ENCODE measurements at regions not wholly inside any gene's neighbourhood (a gene's known extent, or its start where the extent isn't known, plus 50 kb on each side); places are given as distances from the start of the nearest gene placed in this dataset.

DNA sequence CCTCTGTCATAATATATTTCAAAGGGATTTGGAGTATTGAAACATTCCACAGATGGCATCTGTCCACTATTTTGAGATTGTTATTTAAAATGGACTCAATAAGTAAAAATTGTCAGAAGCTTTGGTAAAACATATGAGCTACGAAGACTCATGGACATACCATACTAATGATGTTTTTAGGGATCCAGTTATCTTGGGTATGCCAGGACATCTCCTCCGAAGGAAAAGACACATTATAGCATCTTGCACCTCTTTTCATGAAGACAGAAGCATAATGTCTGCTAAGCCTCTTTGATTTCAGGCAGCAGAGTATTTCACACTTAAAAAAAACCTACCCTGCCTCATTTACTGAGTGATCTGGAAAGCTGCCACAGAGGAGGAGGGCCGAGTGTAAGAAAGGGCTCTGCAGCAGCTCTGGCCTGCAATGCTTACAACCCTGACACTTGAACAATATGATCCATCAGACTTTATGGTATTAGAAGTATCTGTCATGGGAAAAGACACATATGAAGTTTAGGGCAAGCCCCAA, 284.8 kb downstream of the TUSC7 start:
- TF ChIP-seq POLR2A (IDR thresholded peaks at IDR 0.05; ENCODE audit: control extremely low read depth in 1 of 2, low read depth in 2 of 2, low read length in 2 of 2), result no peak
- TF ChIP-seq, protein P1, sequence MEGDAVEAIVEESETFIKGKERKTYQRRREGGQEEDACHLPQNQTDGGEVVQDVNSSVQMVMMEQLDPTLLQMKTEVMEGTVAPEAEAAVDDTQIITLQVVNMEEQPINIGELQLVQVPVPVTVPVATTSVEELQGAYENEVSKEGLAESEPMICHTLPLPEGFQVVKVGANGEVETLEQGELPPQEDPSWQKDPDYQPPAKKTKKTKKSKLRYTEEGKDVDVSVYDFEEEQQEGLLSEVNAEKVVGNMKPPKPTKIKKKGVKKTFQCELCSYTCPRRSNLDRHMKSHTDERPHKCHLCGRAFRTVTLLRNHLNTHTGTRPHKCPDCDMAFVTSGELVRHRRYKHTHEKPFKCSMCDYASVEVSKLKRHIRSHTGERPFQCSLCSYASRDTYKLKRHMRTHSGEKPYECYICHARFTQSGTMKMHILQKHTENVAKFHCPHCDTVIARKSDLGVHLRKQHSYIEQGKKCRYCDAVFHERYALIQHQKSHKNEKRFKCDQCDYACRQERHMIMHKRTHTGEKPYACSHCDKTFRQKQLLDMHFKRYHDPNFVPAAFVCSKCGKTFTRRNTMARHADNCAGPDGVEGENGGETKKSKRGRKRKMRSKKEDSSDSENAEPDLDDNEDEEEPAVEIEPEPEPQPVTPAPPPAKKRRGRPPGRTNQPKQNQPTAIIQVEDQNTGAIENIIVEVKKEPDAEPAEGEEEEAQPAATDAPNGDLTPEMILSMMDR (IDR thresholded peaks at IDR 0.05; ENCODE audit: control extremely low read depth in 1 of 3, insufficient read depth in 1 of 3, low read depth in 1 of 3, low read length in 3 of 3), result no peak
- no peak for TF ChIP-seq JUN (IDR thresholded peaks at IDR 0.05; ENCODE audit: low read depth, low read length)
- TF ChIP-seq, protein P2, sequence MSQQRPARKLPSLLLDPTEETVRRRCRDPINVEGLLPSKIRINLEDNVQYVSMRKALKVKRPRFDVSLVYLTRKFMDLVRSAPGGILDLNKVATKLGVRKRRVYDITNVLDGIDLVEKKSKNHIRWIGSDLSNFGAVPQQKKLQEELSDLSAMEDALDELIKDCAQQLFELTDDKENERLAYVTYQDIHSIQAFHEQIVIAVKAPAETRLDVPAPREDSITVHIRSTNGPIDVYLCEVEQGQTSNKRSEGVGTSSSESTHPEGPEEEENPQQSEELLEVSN (IDR thresholded peaks at IDR 0.05), result no peak
- TF ChIP-seq EP300 (IDR thresholded peaks at IDR 0.05; ENCODE audit: borderline replicate concordance in 1 of 2, low read depth in 2 of 2, low read length in 2 of 2), result no peak
- no peak for TF ChIP-seq POU5F1 (IDR thresholded peaks at IDR 0.05; ENCODE audit: low read depth, low read length)
- TF ChIP-seq, protein P3, sequence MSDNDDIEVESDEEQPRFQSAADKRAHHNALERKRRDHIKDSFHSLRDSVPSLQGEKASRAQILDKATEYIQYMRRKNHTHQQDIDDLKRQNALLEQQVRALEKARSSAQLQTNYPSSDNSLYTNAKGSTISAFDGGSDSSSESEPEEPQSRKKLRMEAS (IDR thresholded peaks at IDR 0.05), result no peak
- no peak for TF ChIP-seq CBX5 (IDR thresholded peaks at IDR 0.05; ENCODE audit: low read depth, low read length)
- TF ChIP-seq, protein P4, sequence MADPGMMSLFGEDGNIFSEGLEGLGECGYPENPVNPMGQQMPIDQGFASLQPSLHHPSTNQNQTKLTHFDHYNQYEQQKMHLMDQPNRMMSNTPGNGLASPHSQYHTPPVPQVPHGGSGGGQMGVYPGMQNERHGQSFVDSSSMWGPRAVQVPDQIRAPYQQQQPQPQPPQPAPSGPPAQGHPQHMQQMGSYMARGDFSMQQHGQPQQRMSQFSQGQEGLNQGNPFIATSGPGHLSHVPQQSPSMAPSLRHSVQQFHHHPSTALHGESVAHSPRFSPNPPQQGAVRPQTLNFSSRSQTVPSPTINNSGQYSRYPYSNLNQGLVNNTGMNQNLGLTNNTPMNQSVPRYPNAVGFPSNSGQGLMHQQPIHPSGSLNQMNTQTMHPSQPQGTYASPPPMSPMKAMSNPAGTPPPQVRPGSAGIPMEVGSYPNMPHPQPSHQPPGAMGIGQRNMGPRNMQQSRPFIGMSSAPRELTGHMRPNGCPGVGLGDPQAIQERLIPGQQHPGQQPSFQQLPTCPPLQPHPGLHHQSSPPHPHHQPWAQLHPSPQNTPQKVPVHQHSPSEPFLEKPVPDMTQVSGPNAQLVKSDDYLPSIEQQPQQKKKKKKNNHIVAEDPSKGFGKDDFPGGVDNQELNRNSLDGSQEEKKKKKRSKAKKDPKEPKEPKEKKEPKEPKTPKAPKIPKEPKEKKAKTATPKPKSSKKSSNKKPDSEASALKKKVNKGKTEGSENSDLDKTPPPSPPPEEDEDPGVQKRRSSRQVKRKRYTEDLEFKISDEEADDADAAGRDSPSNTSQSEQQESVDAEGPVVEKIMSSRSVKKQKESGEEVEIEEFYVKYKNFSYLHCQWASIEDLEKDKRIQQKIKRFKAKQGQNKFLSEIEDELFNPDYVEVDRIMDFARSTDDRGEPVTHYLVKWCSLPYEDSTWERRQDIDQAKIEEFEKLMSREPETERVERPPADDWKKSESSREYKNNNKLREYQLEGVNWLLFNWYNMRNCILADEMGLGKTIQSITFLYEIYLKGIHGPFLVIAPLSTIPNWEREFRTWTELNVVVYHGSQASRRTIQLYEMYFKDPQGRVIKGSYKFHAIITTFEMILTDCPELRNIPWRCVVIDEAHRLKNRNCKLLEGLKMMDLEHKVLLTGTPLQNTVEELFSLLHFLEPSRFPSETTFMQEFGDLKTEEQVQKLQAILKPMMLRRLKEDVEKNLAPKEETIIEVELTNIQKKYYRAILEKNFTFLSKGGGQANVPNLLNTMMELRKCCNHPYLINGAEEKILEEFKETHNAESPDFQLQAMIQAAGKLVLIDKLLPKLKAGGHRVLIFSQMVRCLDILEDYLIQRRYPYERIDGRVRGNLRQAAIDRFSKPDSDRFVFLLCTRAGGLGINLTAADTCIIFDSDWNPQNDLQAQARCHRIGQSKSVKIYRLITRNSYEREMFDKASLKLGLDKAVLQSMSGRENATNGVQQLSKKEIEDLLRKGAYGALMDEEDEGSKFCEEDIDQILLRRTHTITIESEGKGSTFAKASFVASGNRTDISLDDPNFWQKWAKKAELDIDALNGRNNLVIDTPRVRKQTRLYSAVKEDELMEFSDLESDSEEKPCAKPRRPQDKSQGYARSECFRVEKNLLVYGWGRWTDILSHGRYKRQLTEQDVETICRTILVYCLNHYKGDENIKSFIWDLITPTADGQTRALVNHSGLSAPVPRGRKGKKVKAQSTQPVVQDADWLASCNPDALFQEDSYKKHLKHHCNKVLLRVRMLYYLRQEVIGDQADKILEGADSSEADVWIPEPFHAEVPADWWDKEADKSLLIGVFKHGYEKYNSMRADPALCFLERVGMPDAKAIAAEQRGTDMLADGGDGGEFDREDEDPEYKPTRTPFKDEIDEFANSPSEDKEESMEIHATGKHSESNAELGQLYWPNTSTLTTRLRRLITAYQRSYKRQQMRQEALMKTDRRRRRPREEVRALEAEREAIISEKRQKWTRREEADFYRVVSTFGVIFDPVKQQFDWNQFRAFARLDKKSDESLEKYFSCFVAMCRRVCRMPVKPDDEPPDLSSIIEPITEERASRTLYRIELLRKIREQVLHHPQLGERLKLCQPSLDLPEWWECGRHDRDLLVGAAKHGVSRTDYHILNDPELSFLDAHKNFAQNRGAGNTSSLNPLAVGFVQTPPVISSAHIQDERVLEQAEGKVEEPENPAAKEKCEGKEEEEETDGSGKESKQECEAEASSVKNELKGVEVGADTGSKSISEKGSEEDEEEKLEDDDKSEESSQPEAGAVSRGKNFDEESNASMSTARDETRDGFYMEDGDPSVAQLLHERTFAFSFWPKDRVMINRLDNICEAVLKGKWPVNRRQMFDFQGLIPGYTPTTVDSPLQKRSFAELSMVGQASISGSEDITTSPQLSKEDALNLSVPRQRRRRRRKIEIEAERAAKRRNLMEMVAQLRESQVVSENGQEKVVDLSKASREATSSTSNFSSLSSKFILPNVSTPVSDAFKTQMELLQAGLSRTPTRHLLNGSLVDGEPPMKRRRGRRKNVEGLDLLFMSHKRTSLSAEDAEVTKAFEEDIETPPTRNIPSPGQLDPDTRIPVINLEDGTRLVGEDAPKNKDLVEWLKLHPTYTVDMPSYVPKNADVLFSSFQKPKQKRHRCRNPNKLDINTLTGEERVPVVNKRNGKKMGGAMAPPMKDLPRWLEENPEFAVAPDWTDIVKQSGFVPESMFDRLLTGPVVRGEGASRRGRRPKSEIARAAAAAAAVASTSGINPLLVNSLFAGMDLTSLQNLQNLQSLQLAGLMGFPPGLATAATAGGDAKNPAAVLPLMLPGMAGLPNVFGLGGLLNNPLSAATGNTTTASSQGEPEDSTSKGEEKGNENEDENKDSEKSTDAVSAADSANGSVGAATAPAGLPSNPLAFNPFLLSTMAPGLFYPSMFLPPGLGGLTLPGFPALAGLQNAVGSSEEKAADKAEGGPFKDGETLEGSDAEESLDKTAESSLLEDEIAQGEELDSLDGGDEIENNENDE (IDR thresholded peaks at IDR 0.05; ENCODE audit: insufficient replicate concordance, low read length), result no peak
- TF ChIP-seq POLR2AphosphoS5 (IDR thresholded peaks at IDR 0.05; ENCODE audit: low read depth, low read length), result no peak
